ENCODE measurements at regions not wholly inside any gene's neighbourhood (a gene's known extent, or its start where the extent isn't known, plus 50 kb on each side); places are given as distances from the start of the nearest gene placed in this dataset.

DNA sequence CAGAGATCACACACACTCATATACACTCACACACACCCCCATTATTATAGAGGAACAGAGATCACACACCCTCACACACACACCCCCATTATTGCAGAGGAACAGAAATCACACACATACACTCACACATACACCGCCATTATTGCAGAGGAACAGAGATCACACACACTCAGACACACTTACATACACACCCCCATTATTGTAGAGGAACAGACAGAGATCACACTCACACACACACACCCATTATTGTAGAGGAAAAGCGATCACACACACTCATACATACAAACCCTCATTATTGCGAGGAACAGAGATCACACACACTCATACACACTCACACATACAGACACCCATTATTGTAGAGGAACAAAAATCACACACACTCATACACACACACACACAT is 239.0 kb downstream of the BUB3 start:
- Histone ChIP-seq H3K27ac (ENCODE audit: extremely low read length, insufficient read depth, low read length) (no peak overlapping the region), H3K79me2 (ENCODE audit: insufficient read depth, low read length) (no peaks in the 10 kb centered on the region), H3K9ac (ENCODE audit: insufficient read depth, low read depth, low read length) (no peak overlapping the region), H2AFZ (ENCODE audit: low read length) (no peak overlapping the region), H3K4me2 (ENCODE audit: low read depth, low read length) (no peak overlapping the region), H3K36me3 (replicated peaks in 1 of 2; ENCODE audit: control insufficient read depth in 1 of 2, insufficient read depth in 2 of 2, low read length in 2 of 2) (no peaks in the 10 kb centered on the region), H4K20me1 (ENCODE audit: insufficient read depth, low read length) (no peaks in the 10 kb centered on the region), H3K4me3 (replicated peaks in 1 of 3; ENCODE audit: insufficient read depth in 1 of 3, low read depth in 2 of 3, low read length in 3 of 3) (no peak overlapping the region), H3K27me3 (ENCODE audit: control insufficient read depth in 1 of 2, insufficient read depth in 2 of 2, low read length in 2 of 2) (peaks cover 2 to 3% of the 10 kb centered on the region in 2 experiments; a peak in 3 of 5 replicates), H3K4me1 (ENCODE audit: insufficient read depth, low read length) (no peaks in the 10 kb centered on the region), H3K9me3 (ENCODE audit: low read length) (peaks cover 3% of the 10 kb centered on the region; the same call in 1 of the 2 replicates)
- no TSS peak for BruUV-seq (replicated peaks)
- FAIRE-seq = no peak
- in situ Hi-C loops (cut with HindIII; ENCODE audit: extremely low pct_ligation_motif_present, low pct_unique_long_range_greater_than_20kb) (no loop called here), intact Hi-C loops (cut with micrococcal nuclease; ENCODE audit: unreplicated experiment) (no loop called here)
- WGBS (ENCODE audit: low lambda C conversion rate) = 40% methylated on average over 3 of the region's 3 CpGs
- no peak for ATAC-seq
- TF ChIP-seq ZNF788 (CRISPR knock-in tag; IDR thresholded peaks at IDR 0.05; ENCODE audit: borderline replicate concordance) (no peak), ZNF660 (CRISPR knock-in tag; IDR thresholded peaks at IDR 0.05; ENCODE audit: borderline replicate concordance, low read depth) (no peak), ATAD3A (CRISPR knock-in tag; IDR thresholded peaks at IDR 0.05) (no peak), TCF7L2 (IDR thresholded peaks at IDR 0.05; ENCODE audit: low read depth, low read length) (no peak)
- ChIA-PET POLR2A (no interaction called here), CTCF (ENCODE audit: low intra/inter-chr PET ratio, low total read pairs) (no interaction called here)
- no peak for DNase-seq (ENCODE audit: low spot score)

DNA sequence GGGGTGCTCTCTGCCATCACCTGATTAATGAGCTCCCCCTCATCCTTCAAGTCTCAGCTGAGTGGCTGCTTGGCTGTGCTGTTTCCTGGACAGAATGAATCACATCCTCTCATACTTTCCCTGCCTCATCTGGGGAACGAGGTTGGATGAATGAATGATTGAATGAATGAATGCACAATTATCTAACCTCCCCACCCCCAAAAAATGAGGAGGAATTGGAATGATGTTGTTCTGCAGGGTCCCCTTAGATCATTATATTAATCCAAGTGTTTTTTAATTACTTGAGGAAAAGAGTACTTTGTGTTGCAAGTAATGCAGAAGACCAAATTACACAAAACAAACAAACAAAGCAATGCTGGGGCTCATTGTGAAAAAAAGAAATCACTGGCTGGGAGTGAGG is 240.2 kb downstream of the BUB3 start:
- FAIRE-seq (no peak), ATAC-seq (no peak), DNase-seq (ENCODE audit: low spot score) (no peak)
- no peak overlapping the region for H2AFZ ChIP-seq (ENCODE audit: low read length)
- H3K36me3 ChIP-seq (replicated peaks in 1 of 2; ENCODE audit: control insufficient read depth in 1 of 2, insufficient read depth in 2 of 2, low read length in 2 of 2) = no peaks in the 10 kb centered on the region
- no peaks in the 10 kb centered on the region for H4K20me1 ChIP-seq (ENCODE audit: insufficient read depth, low read length)
- no peaks in the 10 kb centered on the region for H3K9me3 ChIP-seq (ENCODE audit: low read length)
- ChIA-PET POLR2A (no interaction called here), CTCF (ENCODE audit: low intra/inter-chr PET ratio, low total read pairs) (no interaction called here)
- intact Hi-C loops (cut with micrococcal nuclease; ENCODE audit: unreplicated experiment) = no loop called here
- no peaks in the 10 kb centered on the region for H3K79me2 ChIP-seq (ENCODE audit: insufficient read depth, low read length)
- TF ChIP-seq ZNF629 (CRISPR knock-in tag; conservative IDR thresholded peaks at IDR 0.05) (no peak), MXD4 (CRISPR knock-in tag; IDR thresholded peaks at IDR 0.05) (no peak), SOX13 (IDR thresholded peaks at IDR 0.05) (no peak), SOX13 (CRISPR knock-in tag; conservative IDR thresholded peaks at IDR 0.05 in 1 of 2, IDR thresholded peaks at IDR 0.05 in 1 of 2) (no peak), FOXA3 (CRISPR knock-in tag; IDR thresholded peaks at IDR 0.05) (no peak), ZNF460 (CRISPR knock-in tag; IDR thresholded peaks at IDR 0.05; ENCODE audit: borderline replicate concordance) (no peak), ESRRA (CRISPR knock-in tag; IDR thresholded peaks at IDR 0.05; ENCODE audit: low read depth) (no peak), PAF1 (CRISPR knock-in tag; IDR thresholded peaks at IDR 0.05) (no peak), ATF7-NPFF (CRISPR knock-in tag; IDR thresholded peaks at IDR 0.05; ENCODE audit: low read depth) (no peak), CAMTA2 (CRISPR knock-in tag; IDR thresholded peaks at IDR 0.05; ENCODE audit: borderline replicate concordance) (no peak), THAP11 (CRISPR knock-in tag; IDR thresholded peaks at IDR 0.05) (no peak), PHF5A (CRISPR knock-in tag; IDR thresholded peaks at IDR 0.05; ENCODE audit: low read depth, unreplicated experiment) (no peak), ZNF781 (CRISPR knock-in tag; IDR thresholded peaks at IDR 0.05; ENCODE audit: borderline replicate concordance, not compliant biosample characterization) (no peak)
- TF ChIP-seq, protein P1, sequence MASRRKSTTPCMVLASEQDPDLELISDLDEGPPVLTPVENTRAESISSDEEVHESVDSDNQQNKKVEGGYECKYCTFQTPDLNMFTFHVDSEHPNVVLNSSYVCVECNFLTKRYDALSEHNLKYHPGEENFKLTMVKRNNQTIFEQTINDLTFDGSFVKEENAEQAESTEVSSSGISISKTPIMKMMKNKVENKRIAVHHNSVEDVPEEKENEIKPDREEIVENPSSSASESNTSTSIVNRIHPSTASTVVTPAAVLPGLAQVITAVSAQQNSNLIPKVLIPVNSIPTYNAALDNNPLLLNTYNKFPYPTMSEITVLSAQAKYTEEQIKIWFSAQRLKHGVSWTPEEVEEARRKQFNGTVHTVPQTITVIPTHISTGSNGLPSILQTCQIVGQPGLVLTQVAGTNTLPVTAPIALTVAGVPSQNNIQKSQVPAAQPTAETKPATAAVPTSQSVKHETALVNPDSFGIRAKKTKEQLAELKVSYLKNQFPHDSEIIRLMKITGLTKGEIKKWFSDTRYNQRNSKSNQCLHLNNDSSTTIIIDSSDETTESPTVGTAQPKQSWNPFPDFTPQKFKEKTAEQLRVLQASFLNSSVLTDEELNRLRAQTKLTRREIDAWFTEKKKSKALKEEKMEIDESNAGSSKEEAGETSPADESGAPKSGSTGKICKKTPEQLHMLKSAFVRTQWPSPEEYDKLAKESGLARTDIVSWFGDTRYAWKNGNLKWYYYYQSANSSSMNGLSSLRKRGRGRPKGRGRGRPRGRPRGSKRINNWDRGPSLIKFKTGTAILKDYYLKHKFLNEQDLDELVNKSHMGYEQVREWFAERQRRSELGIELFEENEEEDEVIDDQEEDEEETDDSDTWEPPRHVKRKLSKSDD (CRISPR knock-in tag; IDR thresholded peaks at IDR 0.05; ENCODE audit: low read depth) = no peak
- no peaks in the 10 kb centered on the region for H3K4me1 ChIP-seq (ENCODE audit: insufficient read depth, low read length)
- peaks cover 3% of the 10 kb centered on the region in 2 experiments; a peak in 3 of 5 replicates for H3K27me3 ChIP-seq (ENCODE audit: control insufficient read depth in 1 of 2, insufficient read depth in 2 of 2, low read length in 2 of 2)
- 0% methylated on average over 1 of the region's 1 CpG for WGBS (ENCODE audit: low lambda C conversion rate)
- no peak overlapping the region for H3K9ac ChIP-seq (ENCODE audit: insufficient read depth, low read depth, low read length)
- BruUV-seq (replicated peaks) = no TSS peak
- no peak overlapping the region for H3K27ac ChIP-seq (ENCODE audit: extremely low read length, insufficient read depth, low read length)
- H3K4me3 ChIP-seq (replicated peaks in 1 of 3; ENCODE audit: insufficient read depth in 1 of 3, low read depth in 2 of 3, low read length in 3 of 3) = no peak overlapping the region
- in situ Hi-C loops (cut with HindIII; ENCODE audit: extremely low pct_ligation_motif_present, low pct_unique_long_range_greater_than_20kb) = no loop called here
- no peak overlapping the region for H3K4me2 ChIP-seq (ENCODE audit: low read depth, low read length)

Measured in HepG2 (cell line).